Retina (tissue), 1 donor: ENCODE measurements at regions not wholly inside any gene's neighbourhood (a gene's known extent, or its start where the extent isn't known, plus 50 kb on each side); places are given as distances from the start of the nearest gene placed in this dataset.

Source experiments
- DNase-seq: peaks from one replicate; pipeline ENCODE4 v3.0.0-alpha.2; 2016

DNA sequence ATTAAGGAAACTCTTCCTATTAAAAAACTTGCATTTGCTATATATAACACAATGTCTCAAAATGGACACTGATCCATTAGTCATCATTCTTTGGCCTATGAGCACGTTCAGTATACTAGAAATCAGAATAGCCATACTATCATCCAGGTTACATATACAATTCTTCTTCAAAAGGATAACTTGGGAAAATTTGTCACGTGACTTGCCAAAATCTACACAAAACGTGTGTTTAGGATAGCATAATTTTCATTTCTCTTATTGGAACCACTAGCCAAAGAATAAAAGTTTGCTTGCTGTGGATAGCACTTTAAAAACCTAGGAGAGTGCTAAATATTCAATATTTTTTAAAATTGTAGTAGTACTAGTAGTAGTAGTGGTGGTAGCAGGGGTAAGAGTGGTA is 714.3 kb upstream of the FOXG1 start:
- no peak for DNase-seq

DNA sequence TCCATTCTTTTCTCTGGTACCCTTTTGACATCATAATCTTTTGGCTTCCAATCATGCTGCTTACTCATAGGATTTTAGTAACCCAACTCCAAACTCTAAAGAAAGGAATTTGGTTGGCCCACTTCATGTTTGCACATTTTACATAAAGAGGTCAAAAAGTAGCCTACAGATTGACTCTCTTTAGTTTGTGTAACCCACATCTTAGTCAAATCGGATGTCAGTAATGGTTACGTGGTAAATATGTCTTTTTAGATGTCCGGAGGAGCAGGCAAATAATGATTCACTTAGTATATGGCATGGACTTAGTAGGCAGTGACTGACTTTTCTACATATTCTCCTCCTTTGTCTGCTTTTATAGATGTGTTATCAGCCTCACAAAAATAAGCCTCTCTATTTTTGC is 711.6 kb upstream of the FOXG1 start:
- DNase-seq: no peak

DNA sequence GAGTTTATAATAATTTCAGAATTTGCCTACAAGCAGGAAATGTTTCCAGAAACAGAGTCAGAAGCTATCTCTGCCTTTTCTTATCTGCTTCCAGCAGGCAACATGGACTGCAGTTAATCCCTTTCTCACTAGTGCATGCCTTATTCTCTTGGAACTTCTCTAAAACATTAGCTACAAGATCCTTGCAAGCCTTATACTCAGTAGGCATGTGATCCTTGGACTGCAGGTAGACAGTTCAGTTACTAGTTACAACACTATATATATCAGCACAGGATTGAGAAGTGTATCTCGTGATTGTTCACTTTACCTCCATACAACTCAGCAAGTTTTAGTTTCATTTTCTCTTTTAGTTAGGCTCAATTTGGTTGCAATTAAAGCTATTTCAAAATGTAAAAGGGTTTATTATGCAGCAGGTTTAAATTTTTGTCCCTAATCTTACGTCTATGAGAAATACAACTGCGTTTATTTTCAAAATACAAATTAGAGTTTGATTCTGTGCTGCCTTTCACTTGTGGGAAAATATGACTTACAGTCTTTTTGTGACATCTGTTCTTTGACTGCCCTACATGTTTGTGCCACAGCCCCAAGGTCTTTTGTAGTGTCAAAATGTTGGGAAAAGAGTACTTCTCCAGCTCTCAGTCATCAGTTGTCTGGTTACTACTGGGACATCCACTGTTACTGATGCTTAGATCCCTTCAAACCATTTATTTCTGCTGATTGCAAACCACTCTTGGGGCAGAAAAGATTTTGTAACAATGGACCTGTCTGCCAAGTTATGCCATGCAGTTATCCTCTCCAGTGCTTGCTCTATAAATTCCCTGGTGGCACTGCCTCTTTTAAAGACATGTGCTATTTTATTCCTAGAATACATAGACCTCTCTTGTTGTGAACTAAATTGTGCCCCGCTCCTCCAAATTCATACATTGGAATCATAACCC is 709.0 kb upstream of the FOXG1 start:
- no peak for DNase-seq

DNA sequence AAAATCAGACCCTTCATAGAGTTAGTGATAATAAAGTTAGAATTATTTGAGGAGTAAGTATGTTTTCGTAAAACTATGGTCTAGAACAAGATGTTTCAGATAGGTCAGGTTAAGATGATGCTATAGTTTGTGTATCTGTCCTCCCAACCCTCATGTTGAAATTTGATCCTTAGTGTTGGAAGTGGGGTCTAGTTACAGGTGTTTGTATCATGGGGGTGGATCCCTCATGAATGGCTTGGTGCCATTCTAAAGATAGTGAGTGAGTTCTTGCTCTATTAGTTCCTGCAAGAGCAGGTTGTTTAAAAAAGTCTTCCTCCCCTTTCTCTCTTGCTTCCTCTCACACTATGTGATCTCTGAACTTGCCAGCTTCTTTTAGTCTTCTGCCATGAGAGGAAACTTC is 707.3 kb upstream of the FOXG1 start:
- DNase-seq: no peak

DNA sequence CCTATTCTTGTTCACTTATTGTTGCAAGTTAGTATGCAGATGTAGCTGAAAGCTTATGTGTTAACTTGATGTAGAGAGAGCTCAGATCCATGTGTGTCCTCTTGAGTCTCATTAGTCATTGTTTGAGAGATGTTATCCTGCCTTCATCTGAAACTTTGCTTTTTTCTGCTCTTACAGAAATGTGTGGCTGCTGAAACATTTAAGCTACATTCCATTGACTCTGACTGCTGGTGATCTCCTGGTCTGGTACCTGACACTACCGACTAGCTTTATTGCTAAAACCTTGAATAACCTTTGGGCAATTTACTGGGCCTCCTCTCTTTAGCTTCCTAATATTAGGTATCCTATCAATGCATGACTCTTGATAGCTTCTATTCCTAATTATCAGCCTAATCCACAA is 705.6 kb upstream of the FOXG1 start:
- DNase-seq: no peak

DNA sequence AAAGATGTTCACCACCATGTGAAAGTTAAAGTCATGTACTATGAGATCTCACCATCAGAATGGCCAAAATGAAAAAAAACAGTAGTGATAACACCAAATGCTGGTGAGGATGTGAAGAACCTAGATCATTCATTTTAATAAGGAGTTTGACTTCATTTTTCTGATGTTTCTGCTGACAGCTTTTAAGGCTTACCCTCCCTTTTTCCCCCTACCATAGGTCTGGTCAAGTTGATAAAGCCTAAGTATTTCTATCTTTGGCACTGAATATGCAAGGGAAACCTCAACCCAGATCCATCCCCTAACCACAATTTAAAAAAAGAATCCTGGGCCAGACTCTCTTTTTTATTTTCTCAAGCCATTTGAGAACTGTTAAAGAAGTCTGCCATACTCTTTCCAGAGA is 689.6 kb upstream of the FOXG1 start:
- no peak for DNase-seq

DNA sequence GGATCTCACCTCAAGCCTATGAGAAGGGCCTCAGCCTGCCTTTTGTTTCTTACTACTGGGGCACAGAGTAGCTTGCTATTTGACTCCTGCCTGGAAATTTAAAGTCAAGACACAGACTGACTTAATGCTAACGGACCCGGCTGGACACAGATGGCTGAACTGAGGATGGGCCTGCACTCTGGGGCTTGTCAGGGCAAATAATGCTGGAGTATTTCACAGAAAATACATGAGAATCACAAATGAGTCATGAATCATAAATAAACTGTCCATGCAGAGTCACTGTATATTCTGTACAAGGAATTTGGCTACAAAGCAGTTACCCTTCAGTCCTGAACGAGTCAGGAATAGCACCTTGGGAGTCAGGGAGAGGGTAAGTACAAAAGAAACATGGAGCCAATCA is 683.2 kb upstream of the FOXG1 start:
- no peak for DNase-seq

DNA sequence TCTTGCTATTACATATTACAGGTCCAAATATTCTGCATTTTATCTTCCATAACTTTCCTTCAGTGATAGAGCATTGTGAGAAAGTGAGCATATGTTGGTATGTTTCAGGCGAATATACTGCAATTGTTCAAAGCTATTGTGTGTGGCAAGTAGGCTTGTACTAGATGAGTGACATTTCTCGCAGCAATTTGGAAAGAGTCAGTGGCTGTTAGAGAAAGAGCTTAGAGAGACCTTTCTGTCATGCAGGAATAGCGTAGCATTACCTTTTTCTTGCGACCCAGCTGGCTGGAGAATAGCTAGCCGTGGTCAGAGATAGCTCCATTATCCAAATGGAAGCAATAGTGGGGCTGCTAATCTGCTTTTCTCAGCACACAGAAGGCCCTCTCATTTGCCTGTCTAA is 678.5 kb upstream of the FOXG1 start:
- peak; percentile 3 for DNase-seq

DNA sequence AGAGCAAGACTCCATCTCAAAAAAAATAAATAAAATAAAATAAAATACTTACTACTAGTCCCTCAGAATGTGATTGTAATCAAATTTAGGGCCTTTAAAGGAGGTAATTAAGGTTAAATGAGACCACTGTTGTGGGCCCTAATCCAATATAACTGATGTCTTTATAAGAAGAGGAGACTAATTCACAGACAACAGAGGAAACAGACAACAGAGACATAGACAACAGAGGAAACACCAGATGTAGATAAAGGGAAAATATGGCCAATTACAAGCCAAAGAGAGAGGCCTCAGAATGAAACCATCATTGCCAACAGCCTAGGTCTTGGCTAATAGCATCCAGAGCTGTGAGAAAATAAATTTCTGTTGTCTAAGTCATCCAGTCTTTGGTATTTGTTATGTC is 669.0 kb upstream of the FOXG1 start:
- DNase-seq: no peak

DNA sequence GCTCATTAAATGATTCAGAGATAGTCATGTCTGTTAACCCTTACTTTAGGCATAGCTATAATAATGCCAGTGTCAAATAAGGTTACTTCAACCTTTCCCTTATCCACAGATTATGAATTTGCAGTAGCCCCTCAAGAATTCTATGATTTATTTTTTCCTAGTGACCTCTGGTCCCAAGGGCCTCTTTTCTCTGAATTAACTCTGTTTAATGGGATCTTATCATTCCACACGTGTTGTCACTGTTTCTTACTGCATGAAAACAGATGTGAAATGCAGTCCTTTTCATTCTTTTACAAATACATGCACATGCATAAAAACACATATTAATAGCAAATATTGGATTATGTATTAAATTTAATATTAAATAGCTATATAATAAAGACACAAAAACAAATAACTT is 667.7 kb upstream of the FOXG1 start:
- DNase-seq: no peak

DNA sequence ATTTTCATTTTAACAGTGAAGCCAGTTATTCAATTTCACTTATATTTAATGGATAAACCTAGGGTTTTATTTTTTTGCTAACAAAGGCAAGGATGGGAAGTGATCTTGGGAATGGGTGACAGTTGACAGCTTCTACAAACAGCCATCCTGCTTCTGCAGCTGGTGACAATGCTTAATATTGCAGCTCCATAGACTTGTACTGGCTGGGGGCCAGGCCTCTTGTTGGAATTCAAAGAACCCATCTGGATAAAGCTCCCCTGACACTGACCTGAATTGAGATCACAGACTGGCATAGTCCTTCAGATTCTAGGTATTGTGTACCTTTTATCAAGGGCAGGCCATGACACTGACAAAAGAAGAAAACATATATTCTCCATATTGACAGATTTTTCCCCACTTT is 664.6 kb upstream of the FOXG1 start:
- peak; percentile 18 for DNase-seq

DNA sequence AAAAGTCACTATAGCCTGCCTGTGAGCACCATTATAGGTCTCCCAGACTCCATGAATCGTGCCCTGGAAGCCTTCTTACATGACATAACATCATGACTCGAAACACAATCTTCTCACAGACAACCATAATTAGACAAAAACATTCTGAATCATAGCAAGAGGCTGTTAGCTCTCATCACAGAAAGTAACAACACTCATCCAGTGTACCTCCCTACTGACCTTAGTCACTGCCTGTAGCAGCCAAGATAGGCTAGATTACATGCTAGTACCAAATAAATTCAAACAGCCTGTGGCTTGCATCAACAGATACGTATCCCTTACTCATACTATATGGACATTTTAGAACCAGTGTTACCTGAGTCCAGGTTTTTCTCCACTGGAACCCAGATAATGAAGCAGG is 663.8 kb upstream of the FOXG1 start:
- no peak for DNase-seq

DNA sequence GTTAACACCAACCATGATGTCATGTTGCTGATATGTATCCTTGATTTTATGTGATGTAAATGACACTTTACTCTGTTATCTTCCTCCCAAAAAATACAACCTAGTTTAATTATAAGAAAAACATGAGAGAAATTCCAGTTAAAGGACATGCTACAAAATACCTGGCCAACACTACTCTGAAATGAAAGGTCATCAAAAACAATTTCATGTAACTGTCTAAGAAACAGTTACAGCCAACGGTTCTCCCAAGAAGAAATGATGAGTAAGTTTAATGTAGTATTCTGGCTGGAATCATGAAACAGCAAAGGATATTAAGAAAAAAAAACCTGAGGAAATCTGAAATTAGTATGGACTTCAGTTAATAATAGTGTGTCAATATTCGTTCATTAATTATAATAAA is 653.3 kb upstream of the FOXG1 start:
- DNase-seq: no peak

DNA sequence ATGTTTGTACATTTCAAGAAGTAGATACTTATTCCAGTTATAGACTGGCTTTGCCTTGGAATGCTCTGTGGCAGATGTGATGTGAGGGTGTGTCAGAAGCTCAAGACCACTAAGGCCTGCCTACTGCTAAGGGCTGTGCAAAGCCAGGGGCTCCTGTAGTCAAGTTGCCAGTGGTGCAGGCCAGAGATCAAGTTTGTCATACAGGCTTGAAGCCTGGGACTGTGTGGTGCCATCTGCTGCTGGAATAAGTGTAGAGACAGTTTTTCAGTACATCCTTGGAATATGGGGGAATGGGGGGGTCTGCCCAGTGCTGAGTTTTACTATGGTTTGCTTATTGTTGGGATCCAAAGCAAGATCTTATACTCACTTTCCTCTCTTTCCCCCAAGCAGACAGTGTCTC is 649.9 kb upstream of the FOXG1 start:
- no peak for DNase-seq

DNA sequence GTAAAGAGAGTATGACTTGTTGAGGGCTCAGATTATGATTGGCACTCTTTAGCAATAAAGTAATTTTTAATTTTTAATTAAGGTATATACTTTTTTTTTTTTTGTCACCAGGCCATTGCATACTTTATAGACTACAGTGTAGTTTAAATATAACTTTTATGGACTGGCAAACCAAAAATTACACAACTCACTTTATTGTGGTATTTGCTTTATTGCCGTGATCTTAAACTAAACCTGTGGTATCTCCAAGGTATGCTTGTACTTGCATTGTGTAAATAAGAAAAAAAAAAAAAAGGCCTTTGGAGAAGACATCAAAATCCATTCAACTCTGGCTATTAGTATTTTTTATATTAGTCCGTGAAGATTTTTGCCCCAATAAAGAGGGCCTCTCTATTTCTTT is 646.7 kb upstream of the FOXG1 start:
- no peak for DNase-seq

DNA sequence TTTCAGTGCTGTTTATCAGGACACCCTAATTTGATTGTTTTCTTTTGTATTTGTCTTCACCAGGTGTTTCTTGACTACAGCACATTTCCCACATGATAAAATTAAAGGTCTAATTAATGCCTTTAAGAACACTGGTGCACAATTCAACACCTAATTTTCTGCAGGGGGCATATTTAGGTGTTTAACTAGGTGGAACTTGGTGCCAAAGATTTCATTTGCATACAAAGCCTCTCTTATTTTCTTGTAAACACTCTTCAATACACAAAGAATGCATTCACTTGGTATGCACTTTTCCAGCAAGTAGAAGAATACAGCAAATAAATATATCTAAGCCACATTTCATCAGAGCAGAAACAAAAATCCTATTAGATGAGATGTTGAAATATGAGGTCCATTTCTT is 646.2 kb upstream of the FOXG1 start:
- DNase-seq: no peak

DNA sequence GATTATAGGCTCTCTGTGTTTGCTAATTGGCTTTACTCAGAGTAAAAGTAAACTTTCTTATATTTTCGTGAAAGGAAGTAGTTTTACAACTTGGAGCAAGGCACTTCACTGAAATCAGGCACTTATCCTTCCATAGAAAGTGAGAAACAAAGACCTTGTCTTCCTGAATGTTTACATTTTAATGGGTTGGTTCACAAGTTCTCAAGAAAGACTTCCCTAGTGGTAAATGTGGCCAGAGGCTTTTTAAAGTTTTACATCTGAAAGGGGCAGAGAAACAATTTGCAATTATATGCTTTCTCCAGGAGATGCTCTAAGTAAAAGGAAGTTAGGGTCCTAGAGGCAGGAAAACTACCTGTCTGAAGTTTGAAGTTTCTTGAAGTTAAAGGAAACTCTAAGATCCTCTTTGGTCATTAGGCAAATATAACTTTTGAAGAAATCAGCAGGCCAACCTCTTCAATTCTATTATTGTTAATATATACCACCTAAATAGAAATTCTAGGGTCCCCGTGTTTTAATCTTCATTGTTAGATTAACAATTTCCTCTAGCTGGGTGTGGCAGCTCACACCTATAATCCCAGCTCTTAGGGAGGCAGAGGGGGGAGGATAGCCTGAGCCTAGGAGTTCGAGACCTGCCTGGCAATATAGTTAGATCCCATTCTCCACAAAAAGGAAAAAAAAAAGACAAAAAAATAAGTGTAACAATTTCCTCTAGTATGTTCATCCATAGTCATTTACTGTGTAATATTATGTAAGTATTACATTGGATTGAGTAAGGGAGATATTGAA is 644.9 kb upstream of the FOXG1 start:
- DNase-seq: no peak

DNA sequence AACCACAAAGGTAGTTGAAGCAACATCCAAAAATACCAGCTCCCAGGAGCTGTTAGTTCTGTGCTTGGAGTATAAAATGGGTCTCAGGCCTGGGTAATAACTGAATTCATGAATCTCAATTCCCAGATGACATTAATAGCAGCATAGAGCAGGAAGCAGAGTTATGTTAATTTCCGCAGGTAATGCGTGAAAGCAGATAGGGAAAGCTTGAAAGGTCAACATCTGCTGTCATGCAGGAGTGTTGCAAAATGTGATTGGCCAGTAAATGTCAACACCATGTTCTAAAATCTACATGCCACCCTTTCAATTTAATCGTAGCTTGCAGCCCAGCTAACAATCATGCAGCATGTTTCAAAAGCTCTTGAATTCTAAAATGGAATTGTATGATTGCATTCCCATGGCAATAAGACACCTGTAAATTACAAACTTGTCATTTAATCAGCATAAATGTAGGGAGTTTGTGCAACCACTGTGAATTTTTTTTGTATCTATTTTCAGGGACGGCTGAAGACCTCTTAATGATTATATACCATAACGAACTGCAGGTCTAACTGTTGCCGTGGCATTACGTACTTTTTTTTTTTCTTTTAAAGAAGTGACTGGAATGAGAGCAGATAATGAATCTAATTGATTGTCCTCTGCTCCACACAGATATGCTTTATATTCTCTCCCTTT is 635.8 kb upstream of the FOXG1 start:
- peak; percentile 7 for DNase-seq

DNA sequence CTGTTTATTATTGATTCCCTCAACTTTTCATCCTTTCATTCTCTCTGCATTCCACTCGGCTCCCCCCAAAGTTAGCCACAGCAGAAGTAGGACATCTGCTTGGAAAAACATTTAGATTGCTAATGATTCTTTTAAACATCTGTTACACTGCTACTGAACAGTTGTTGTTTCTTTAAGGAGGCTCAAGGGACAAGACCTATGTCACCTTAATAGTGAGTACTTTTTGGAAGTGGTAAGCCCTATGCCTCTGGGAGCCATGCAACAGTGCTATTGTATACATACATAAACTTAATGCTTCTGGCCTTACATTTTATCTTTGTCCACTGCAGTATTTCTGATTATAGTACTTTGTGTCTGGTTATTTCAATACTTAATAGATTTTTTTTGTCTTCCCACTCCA is 628.2 kb upstream of the FOXG1 start:
- no peak for DNase-seq

DNA sequence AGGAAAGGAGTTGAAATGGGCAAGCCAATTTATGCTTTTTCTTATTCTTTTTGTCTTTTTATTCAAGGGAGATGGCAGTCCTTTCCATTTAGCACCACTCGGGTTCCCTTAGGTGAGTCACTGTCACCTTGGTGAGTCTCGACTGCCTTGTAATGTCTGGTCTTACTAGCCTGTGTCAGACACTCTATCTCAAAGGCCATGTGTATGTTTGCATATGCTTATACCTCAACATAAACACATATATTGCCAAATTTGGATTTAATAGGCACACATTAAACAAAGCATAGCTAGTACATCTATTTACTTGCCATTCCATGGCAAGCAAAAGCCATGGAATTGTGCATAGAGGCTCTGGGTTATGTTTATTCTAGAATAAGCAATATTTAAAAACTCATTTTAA is 624.9 kb upstream of the FOXG1 start:
- DNase-seq: no peak

DNA sequence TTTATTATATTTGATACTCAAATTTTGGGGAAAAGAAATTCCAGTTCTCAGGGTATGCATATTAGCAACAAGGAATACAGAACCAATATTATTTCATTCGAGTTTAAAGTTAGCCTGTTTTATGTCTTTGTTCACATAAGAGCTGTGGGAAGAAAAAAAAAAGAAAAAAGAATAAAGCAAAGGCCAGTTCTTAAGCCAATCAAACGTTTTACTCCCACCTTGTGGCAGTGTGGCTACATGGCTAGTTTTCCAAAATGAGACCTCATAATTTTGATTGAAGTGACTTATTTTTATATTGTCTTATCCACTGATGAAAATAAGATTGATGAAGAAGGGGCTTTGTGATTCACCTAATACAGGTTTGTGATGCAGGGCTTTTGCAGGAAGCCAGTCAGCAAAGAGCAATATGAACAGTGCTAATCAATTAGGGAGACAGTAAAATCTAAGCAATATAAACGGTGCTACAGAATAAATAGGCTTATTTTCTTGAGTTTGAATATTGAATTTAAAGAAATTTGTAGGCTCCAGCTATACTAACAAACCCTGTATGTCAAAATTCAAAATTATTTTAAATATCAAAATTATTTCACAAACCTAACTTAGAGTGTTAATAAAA is 624.1 kb upstream of the FOXG1 start:
- DNase-seq: peak; percentile 15

DNA sequence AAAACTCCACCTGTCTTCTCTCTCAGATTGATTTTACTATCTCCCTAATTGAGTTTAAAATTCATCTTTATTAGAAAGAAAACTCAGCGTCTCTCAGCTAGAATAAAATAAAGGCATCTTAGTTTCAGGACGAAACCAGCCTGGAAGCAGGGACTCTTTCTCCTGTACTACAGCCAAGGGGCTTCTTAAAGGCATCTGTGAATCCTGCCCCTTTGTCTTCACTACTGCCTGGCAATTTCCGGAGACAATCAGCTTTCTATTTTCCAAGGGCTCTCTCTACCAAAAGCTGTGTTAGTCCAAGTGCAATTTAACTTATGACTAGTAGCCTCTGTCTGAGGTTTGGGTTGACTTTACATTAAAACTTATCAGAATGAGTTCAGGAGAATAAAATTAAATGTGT is 623.3 kb upstream of the FOXG1 start:
- no peak for DNase-seq

DNA sequence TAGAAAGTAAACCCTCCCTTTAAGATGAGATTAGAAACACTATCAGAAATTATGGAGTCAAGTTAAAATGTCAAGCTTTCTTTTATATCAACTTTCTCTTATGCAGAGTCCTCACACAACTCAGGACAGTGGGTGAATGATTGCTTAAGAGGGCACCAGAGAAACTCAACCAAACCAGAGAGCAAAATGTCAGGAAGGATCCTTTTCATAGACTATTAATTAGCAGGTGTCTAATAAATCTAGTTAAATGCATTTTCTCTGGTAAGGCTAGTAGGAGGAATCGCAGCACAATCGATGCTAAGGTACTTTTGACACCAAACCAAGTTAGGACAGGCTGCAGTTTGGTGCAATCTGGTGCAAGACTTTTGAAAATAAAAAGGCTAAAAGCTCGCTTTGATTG is 614.7 kb upstream of the FOXG1 start:
- DNase-seq: no peak
